Stimulated activated CD4-positive, alpha-beta T cell treated with anti-CD3 and anti-CD28 coated beads, Interleukin-2, amount 100 ng/mL, for 48 hours (primary cell): ENCODE measurements at regions not wholly inside any gene's neighbourhood (a gene's known extent, or its start where the extent isn't known, plus 50 kb on each side); places are given as distances from the start of the nearest gene placed in this dataset.
"Not testable (repeated sequence)": the region's sequence is repeated elsewhere in the genome, so short reads cannot be mapped to it uniquely, and the experiment has no call there.

Experiments used
- DNase-seq, 2 donors: peaks; one replicate each; pipeline ENCODE4 v3.0.0-alpha.2; 2020

GRCh38 chr9:78438780-78439179 lies 141.9 kb downstream of the PSAT1 start:
- DNase-seq: no peak

GRCh38 chr9:78439190-78439865 lies 142.4 kb downstream of the PSAT1 start:
- DNase-seq: peak; percentile 57 to 68

GRCh38 chr9:78439866-78440830 lies 143.2 kb downstream of the PSAT1 start:
- no peak for DNase-seq

GRCh38 chr9:78441396-78441795 lies 144.5 kb downstream of the PSAT1 start:
- DNase-seq: no peak

GRCh38 chr9:78441822-78442431 lies 145.0 kb downstream of the PSAT1 start:
- DNase-seq: no peak

- not testable (repeated sequence) for DNase-seq
Observed at GRCh38 chr9:78442577-78442976, 145.7 kb downstream of the PSAT1 start.

GRCh38 chr9:78443946-78444345 lies 147.0 kb downstream of the PSAT1 start:
- DNase-seq: no peak

- DNase-seq: no peak
Observed at GRCh38 chr9:78448960-78449673, 152.2 kb downstream of the PSAT1 start.

- no peak for DNase-seq
Observed at GRCh38 chr9:78453450-78453849, 156.5 kb downstream of the PSAT1 start.

GRCh38 chr9:78462611-78463010 lies 165.7 kb downstream of the PSAT1 start:
- DNase-seq: no peak

- DNase-seq: no peak
Observed at GRCh38 chr9:78463750-78464149, 166.8 kb downstream of the PSAT1 start.

GRCh38 chr9:78468231-78468630 lies 171.3 kb downstream of the PSAT1 start:
- DNase-seq: no peak

GRCh38 chr9:78468974-78469576 lies 172.2 kb downstream of the PSAT1 start:
- no peak for DNase-seq

GRCh38 chr9:78470216-78470615 lies 173.3 kb downstream of the PSAT1 start:
- DNase-seq: no peak

- DNase-seq: no peak
Observed at GRCh38 chr9:78470741-78471140, 173.8 kb downstream of the PSAT1 start.

GRCh38 chr9:78472111-78472510 lies 175.2 kb downstream of the PSAT1 start:
- DNase-seq: no peak

GRCh38 chr9:78479441-78479840 lies 182.5 kb downstream of the PSAT1 start:
- no peak for DNase-seq

GRCh38 chr9:78486661-78487060 lies 189.7 kb downstream of the PSAT1 start:
- DNase-seq: no peak

GRCh38 chr9:78490231-78490630 lies 193.3 kb downstream of the PSAT1 start:
- DNase-seq: no peak

- DNase-seq: no peak
Observed at GRCh38 chr9:78491402-78491801, 194.5 kb downstream of the PSAT1 start.

- no peak for DNase-seq
Observed at GRCh38 chr9:78493166-78493742, 196.3 kb downstream of the PSAT1 start.

GRCh38 chr9:78502566-78502965 lies 205.6 kb downstream of the PSAT1 start:
- no peak for DNase-seq
